ENCODE measurements at regions not wholly inside any gene's neighbourhood (a gene's known extent, or its start where the extent isn't known, plus 50 kb on each side); places are given as distances from the start of the nearest gene placed in this dataset.

GRCh38 chr6:87936065-87936464 is 111.6 kb upstream of the SPACA1 start:
- no peak for ATAC-seq

DNA sequence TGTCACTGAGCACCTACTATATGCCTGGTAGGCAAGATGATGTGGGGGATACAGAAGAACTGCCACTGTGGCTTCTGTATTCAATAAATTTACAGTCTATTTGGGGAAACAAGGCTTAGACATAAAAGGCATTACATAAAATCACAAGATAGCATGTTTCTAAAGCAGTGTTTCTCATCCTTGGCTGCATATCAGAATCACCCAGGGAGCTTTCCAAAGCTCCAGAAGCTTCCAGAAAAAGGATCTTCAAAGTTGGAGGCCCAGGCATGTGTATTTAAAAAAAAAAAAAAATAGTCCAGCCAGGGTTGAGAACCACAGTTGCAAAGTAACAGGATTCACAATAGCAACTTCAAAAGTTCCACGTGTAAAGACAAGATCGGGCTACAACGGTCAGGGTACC is 112.4 kb upstream of the SPACA1 start:
- ATAC-seq (no peak), DNase-seq (no peak)

More at GRCh38 chr6:87936065-87936464, 111.6 kb upstream of the SPACA1 start:
- DNase-seq = no peak

GRCh38 chr6:87932361-87932760 is 115.3 kb upstream of the SPACA1 start:
- ATAC-seq = no peak
- no peak for DNase-seq

DNA sequence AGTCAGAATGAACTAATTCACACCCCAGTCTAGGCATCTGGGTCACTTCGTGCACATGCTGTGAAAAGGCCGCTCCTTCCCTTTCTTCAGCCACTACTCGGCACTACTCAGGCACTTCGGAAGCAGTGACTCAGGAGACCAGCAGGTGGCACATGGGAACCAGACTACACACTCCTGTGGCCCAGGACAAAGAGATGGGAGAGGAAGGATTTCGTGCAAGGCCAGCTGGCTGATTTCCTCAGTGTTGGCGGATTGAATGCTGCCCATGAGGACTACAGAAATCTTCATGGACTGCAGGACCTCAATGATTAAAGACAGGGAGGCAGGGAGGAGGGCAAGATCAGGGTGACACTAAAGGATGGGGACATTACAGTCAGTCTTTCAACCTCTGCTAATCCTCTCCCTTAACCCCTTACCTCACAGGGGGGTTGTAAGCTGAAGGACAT is 117.8 kb upstream of the SPACA1 start:
- peak; percentile 61 for DNase-seq

GRCh38 chr6:87926687-87927086 is 121.0 kb upstream of the SPACA1 start:
- ATAC-seq = no peak
- no peak for DNase-seq

More for the DNA sequence above, 117.8 kb upstream of the SPACA1 start:
- ATAC-seq = peak; percentile 89

DNA sequence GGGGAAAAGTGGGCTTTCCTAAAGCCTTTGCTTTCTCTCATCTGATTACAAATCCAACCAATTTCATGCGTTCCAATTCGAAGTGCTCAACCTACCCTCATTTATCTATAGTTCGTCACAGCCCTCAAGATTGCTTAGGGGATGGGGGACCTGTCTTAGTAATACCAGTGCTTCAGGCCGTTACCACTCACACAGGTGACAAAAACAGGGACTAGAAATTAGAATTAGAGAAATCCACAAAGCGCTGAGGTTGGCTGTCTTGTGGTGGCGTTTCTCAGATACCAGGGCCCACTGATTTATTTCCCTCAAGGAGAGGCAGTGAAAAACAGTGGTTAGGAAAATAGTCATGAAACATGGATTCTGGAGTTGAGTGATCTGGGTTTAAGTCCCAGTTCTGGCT is 121.6 kb upstream of the SPACA1 start:
- no peak for ATAC-seq
- DNase-seq = no peak

DNA sequence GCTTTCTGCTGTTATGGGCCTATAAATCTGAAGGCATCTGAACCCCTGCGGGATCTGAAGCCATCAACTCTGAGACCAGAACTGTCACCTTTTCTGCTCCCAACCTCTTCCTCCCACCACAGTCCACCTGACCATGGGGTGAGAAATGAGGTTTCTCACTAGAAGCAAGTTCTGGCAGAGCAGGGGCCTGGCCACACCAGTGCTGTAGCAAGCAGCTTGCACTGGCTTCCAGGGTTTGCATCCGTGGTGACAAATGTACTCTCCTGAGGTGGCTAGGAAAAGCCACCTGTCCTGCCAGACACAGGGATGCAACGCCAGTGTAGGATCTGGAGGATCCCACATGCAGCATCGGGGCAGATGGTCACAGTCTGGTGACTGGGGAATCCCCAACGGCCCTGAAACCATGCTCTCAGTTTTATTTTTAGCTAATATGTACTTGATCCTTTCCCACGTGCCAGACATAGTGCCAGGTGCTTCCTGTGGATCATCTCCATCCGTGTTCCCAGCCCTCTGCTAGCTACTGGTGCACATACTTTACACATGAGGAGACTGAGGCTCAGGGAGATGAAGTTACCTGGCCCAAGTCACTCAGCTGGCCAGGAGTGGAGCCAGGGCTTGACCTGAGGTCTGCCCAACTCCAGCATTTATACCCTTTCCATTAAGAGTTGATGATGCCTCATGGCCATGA is 122.1 kb upstream of the SPACA1 start:
- ATAC-seq = no peak
- DNase-seq = peak; percentile 7

DNA sequence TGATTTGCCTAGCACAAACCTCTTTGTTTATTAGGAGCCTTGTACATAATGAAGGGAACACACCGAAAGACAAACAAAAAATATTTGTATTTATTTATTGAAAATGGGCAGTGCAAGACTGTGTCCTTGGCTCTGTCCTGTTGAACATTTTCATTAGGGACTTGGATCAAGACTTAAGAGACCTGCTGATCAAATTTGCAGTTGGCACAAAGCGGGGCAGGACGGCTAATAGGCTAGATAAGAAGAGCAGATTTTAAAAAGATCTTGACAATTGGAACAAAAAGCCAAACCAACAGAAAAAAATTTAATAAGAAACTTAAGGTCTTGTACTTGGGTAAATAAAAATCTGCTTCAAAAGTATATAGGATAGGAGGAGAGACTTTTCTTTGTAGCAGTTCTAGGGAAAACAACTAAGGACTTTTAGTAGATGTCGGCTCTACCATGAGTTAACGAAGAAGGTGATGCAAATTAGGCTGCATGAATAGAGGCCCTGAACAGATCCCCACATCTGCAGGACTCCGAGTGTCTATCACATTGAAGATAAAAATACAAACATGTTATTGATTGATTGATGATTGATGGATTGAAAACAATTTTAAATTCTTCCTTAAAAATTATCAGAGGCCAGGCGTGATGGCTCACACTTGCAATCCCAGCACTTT is 124.1 kb upstream of the SPACA1 start:
- ATAC-seq (no peak), DNase-seq (no peak)

DNA sequence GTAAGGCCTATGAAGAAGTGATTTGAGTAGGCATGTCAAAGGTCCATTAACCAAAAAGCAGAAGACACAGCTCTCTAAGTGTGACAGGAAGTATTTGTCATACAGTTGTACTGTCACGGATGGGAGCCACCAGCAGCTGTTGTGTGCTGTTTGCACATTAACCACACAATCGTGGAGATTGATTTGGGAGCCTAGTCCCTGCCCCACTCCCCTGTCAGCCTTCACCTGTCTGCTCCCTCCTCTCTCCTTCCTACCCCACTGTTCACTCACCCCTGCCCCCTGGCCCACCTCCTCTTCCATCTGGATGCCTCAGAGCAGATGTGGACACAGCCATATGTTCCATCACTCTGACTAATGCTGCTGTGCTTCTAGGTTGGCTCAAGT is 124.7 kb upstream of the SPACA1 start:
- ATAC-seq (peak; percentile 65), DNase-seq (peak; percentile 10)

DNA sequence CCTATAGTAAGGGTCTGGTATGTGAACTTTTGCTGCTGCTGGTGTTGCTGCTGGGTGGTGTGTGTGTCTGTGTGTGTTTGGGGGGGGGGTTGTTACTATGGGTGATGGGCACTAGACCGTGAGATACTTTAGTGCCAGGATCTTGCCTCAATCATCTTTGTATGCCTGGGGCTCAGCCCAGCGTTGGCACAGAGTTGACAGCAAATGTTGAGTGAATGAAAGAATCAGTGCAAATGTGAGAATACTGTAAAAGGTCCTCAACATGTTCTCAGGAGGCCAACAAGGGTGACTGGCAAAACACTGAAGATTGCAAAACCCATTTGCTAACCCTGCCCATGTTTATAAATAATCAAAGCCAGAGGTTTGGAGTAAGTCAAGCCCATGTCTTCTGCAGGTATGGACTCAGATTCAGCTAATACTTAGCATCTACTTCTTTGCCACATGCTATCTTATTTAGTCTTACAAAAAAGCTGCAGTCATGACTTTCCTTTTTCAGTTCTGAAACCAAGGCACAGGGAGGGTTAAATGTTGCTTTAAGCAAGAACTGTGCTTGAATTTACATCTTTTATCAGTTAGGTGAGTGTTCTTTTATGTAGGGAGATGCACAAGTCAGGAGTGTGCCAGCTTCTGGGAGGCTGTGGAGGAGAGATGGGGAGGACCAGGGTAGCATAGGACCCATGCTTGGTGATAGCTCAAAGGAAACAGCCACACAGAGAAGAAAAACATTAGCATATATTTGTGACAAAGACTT is 125.3 kb upstream of the SPACA1 start:
- peak; percentile 6 for ATAC-seq
- DNase-seq = no peak

- ATAC-seq (no peak), DNase-seq (no peak)
These were observed 126.6 kb upstream of the SPACA1 start for GRCh38 chr6:87921034-87921433.

- no peak for ATAC-seq
- DNase-seq = no peak
These were observed 127.4 kb upstream of the SPACA1 start for GRCh38 chr6:87920245-87920644.

DNA sequence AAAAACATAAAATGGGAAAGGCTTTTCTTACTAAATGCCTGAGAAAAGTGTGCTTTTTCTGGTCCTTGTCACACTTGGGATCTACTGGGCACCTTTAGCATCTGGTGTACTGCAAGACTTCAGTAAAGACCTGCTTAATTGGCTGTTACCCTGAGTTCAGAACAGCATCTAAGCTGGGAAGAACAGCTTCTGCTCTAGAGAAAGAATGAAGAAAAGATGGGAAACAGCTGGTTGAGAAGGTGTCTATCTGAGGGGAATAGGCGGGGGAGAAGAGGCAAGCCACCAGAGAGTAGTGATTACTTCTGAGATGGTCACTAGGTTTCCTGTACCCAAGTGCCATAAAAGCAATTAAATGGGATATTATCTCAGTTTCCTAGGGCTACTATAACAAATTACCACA is 128.2 kb upstream of the SPACA1 start:
- no peak for ATAC-seq
- DNase-seq = no peak

GRCh38 chr6:87919001-87919400 is 128.6 kb upstream of the SPACA1 start:
- ATAC-seq = no peak

GRCh38 chr6:87918461-87918941 is 129.1 kb upstream of the SPACA1 start:
- no peak for DNase-seq
- ATAC-seq = no peak

More at GRCh38 chr6:87919001-87919400, 128.6 kb upstream of the SPACA1 start:
- DNase-seq = no peak

DNA sequence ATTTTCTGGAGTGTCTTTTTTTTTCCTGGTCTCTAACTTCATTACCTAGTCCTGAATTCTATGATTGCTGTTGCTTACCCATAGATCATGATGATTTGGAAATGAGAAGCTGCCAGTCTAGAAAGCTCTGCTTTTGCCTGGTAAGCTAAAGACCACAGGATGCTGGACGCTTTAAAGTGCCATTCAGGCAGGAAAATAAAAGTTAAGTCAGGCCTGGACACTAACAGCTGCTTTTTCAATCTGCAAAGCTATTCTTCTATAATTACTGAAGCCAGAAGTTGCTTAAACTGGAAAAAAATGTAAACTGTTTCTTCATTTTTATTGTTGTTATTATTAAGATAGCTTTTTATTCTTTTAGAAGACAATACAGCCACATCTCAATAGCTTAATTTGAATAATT is 129.8 kb upstream of the SPACA1 start:
- DNase-seq = no peak

DNA sequence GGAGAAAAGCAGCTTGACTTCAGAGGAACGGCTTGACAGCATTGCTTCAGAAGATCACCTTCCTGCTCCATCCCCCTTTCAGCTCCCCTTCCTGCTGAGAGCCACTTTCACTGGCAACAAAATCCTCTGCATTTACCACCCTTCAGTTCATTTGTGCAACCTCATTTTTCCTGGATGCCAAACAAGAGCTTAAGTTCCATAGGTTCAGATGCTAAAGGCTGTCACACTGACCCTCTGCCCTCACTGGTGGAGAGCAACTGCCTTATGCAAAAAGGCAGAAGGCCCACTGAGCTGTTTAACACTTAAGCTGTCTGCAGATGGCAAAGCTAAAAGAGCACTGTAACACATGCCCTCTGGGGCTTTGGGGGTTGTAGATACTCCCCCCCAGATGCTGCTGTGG is 131.2 kb upstream of the SPACA1 start:
- no peak for ATAC-seq
- DNase-seq = no peak

More for the DNA sequence above, 129.8 kb upstream of the SPACA1 start:
- ATAC-seq = no peak

- DNase-seq (no peak), ATAC-seq (no peak)
These were observed 132.8 kb upstream of the SPACA1 start for GRCh38 chr6:87914637-87915395.

GRCh38 chr6:87913974-87914373 is 133.7 kb upstream of the SPACA1 start:
- ATAC-seq (no peak), DNase-seq (no peak)

DNA sequence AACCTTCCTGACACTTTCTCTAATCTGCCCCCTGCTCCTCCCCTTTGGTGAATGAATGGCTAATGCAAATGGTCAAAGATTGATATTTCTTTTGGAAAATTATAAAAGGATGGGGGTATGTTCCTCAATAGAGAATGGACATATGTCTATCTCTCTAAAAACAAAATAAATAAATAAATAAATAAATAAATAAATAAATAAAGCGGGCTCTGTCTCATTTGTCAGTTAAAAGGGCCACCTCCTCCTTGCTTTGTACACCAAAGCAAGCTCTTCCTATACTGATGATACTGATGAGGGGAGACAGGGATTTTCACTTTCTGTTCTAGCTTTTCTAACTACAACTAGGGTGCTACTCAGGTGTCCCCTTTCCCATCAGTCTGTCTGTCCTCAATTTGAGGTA is 135.5 kb upstream of the SPACA1 start:
- ATAC-seq = no peak
- DNase-seq = no peak

DNA sequence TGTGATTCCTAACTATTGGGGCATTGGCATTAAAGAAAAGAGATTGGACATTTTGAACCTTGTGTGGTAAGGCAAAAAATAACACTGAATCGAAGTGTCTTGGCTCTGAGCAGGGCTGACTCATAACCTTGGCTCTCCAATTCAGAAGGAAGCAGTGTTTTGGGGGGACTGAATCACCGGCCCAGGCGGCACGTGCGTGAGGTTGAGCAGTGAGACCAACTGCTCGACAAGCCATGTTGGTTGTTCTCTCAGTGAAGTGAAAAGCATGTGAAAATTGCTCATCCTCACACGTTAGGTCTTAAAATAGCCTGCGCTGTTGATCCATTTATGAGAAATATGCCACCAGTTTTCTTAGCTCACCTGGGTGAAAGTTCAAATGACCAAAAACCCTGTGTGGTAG is 137.8 kb upstream of the SPACA1 start:
- peak; percentile 85 for ATAC-seq
- DNase-seq = peak; percentile 62
